Bronchial epithelial cell (primary cell): ENCODE measurements at regions not wholly inside any gene's neighbourhood (a gene's known extent, or its start where the extent isn't known, plus 50 kb on each side); places are given as distances from the start of the nearest gene placed in this dataset.

Experiments
- DNase-seq: peaks from one replicate; pipeline ENCODE4 v3.0.0-alpha.2; 2010; ENCODE audit warnings: low read depth
- FAIRE-seq: peaks from 2 replicates; lab custom pipeline; 2011; peaks lifted over from hg19 to GRCh38; lab: Jason Lieb, UNC
- H3K27me3 ChIP-seq: 2 replicates; pipeline ENCODE4 v1.5.1; 2011; ENCODE audit warnings: low read length; ENCODE audit not compliant: control insufficient read depth, insufficient read depth
- H3K36me3 ChIP-seq: 2 replicates; pipeline ENCODE4 v1.5.1; 2011; ENCODE audit warnings: low read length; ENCODE audit not compliant: control insufficient read depth, insufficient read depth
- H3K4me3 ChIP-seq: 2 replicates; pipeline ENCODE4 v1.5.1; 2011; ENCODE audit warnings: mild to moderate bottlenecking, low read depth, low read length, control low read depth
- CTCF ChIP-seq: IDR thresholded peaks from 2 replicates; pipeline ENCODE4 v1.5.1; 2011; ENCODE audit warnings: mild to moderate bottlenecking, moderate library complexity, low read length, control low read depth, inconsistent platforms; ENCODE audit not compliant: insufficient read depth, severe bottlenecking

DNA sequence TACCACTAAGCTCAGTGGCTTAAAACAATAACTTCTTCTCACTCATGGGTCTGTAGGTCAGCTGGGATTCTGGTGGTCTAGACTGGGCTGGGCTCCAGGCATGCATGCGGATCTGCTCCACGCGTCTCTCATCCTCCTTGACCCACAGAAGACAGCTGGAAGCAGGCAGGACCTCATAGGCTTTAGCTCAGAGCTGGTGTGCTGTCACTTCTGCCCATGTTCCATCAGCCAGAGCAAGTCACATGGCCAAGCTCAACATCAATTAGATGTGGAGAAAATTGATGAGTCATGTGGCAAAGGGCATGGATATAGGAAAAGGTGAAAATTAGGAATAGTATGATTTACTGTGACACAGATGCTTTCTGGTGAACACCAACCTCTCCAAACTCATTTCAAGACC, 57.4 kb upstream of the PSMF1 start:
- FAIRE-seq (no peak), DNase-seq (no peak)
- TF ChIP-seq CTCF = no peak
- H3K27me3 ChIP-seq = no peaks in the 10 kb centered on the region
- H3K36me3 ChIP-seq = no peaks in the 10 kb centered on the region
- H3K4me3 ChIP-seq = no peak overlapping the region

GRCh38 chr20:1061484-1062221, 56.7 kb upstream of the PSMF1 start:
- no peak overlapping the region for H3K4me3 ChIP-seq
- FAIRE-seq = no peak
- H3K36me3 ChIP-seq = no peaks in the 10 kb centered on the region
- H3K27me3 ChIP-seq = no peaks in the 10 kb centered on the region
- no peak for DNase-seq
- TF ChIP-seq CTCF = no peak

GRCh38 chr20:1062334-1063010, 55.9 kb upstream of the PSMF1 start:
- FAIRE-seq (peak; percentile 55), DNase-seq (no peak)
- Histone ChIP-seq H3K4me3 (no peak overlapping the region), H3K27me3 (no peaks in the 10 kb centered on the region), H3K36me3 (no peaks in the 10 kb centered on the region)
- no peak for TF ChIP-seq CTCF
